ENCODE measurements at regions not wholly inside any gene's neighbourhood (a gene's known extent, or its start where the extent isn't known, plus 50 kb on each side); places are given as distances from the start of the nearest gene placed in this dataset.

GRCh38 chr12:104835317-104835716, 122.8 kb downstream of the SLC41A2 start:
- intact Hi-C loops (cut with DNase I) = no loop called here
- DNase-seq (ENCODE audit: extremely low spot score in 2 of 2) = no peak
- H3K4me1 ChIP-seq = no peaks in the 10 kb centered on the region
- H3K4me3 ChIP-seq = no peak overlapping the region
- H3K9me3 ChIP-seq = no peaks in the 10 kb centered on the region
- no peaks in the 10 kb centered on the region for H3K36me3 ChIP-seq
- H3K27ac ChIP-seq = no peak overlapping the region
- H3K27me3 ChIP-seq = no peaks in the 10 kb centered on the region
- TF ChIP-seq POLR2A (IDR thresholded peaks at IDR 0.05) (no peak), CTCF (IDR thresholded peaks at IDR 0.05) (no peak), POLR2AphosphoS5 (IDR thresholded peaks at IDR 0.05; ENCODE audit: insufficient read depth in 1 of 2, low read depth in 1 of 2) (no peak)

GRCh38 chr12:104834607-104835006, 123.5 kb downstream of the SLC41A2 start:
- Histone ChIP-seq H3K27me3 (no peaks in the 10 kb centered on the region), H3K36me3 (no peaks in the 10 kb centered on the region), H3K27ac (no peak overlapping the region), H3K4me3 (no peak overlapping the region), H3K4me1 (no peaks in the 10 kb centered on the region), H3K9me3 (no peaks in the 10 kb centered on the region)
- intact Hi-C loops (cut with DNase I) = no loop called here
- no peak for TF ChIP-seq CTCF (IDR thresholded peaks at IDR 0.05)
- TF ChIP-seq POLR2A (IDR thresholded peaks at IDR 0.05) = no peak
- no peak for TF ChIP-seq POLR2AphosphoS5 (IDR thresholded peaks at IDR 0.05; ENCODE audit: insufficient read depth in 1 of 2, low read depth in 1 of 2)
- no peak for DNase-seq (ENCODE audit: extremely low spot score in 2 of 2)

- no peaks in the 10 kb centered on the region for H3K36me3 ChIP-seq
- no peaks in the 10 kb centered on the region for H3K27me3 ChIP-seq
- H3K9me3 ChIP-seq = no peaks in the 10 kb centered on the region
- no peak overlapping the region for H3K4me3 ChIP-seq
- intact Hi-C loops (cut with DNase I) = no loop called here
- no peak for DNase-seq (ENCODE audit: extremely low spot score in 2 of 2)
- no peak for TF ChIP-seq CTCF (IDR thresholded peaks at IDR 0.05)
- no peak for TF ChIP-seq POLR2AphosphoS5 (IDR thresholded peaks at IDR 0.05; ENCODE audit: insufficient read depth in 1 of 2, low read depth in 1 of 2)
- no peak for TF ChIP-seq POLR2A (IDR thresholded peaks at IDR 0.05)
- H3K27ac ChIP-seq = no peak overlapping the region
- H3K4me1 ChIP-seq = no peaks in the 10 kb centered on the region
Measured at GRCh38 chr12:104833756-104834155, 124.3 kb downstream of the SLC41A2 start.

GRCh38 chr12:104828015-104828414, 130.1 kb downstream of the SLC41A2 start:
- no peak for DNase-seq (ENCODE audit: extremely low spot score in 2 of 2)
- Histone ChIP-seq H3K27ac (no peak overlapping the region), H3K4me3 (no peak overlapping the region), H3K4me1 (no peaks in the 10 kb centered on the region), H3K9me3 (no peaks in the 10 kb centered on the region), H3K27me3 (no peaks in the 10 kb centered on the region), H3K36me3 (no peaks in the 10 kb centered on the region)
- TF ChIP-seq POLR2A (IDR thresholded peaks at IDR 0.05) (no peak), CTCF (IDR thresholded peaks at IDR 0.05) (no peak), POLR2AphosphoS5 (IDR thresholded peaks at IDR 0.05; ENCODE audit: insufficient read depth in 1 of 2, low read depth in 1 of 2) (no peak)
- intact Hi-C loops (cut with DNase I) = no loop called here

- no peaks in the 10 kb centered on the region for H3K36me3 ChIP-seq
- DNase-seq (ENCODE audit: extremely low spot score in 2 of 2) = no peak
- intact Hi-C loops (cut with DNase I) = no loop called here
- H3K27ac ChIP-seq = no peak overlapping the region
- H3K9me3 ChIP-seq = no peaks in the 10 kb centered on the region
- no peak for TF ChIP-seq POLR2A (IDR thresholded peaks at IDR 0.05)
- no peak for TF ChIP-seq POLR2AphosphoS5 (IDR thresholded peaks at IDR 0.05; ENCODE audit: insufficient read depth in 1 of 2, low read depth in 1 of 2)
- TF ChIP-seq CTCF (IDR thresholded peaks at IDR 0.05) = no peak
- H3K27me3 ChIP-seq = no peaks in the 10 kb centered on the region
- H3K4me1 ChIP-seq = no peaks in the 10 kb centered on the region
- no peak overlapping the region for H3K4me3 ChIP-seq
Measured at GRCh38 chr12:104827587-104827986, 130.5 kb downstream of the SLC41A2 start.
